Chondrocyte (in vitro differentiated cells): ENCODE measurements at regions not wholly inside any gene's neighbourhood (a gene's known extent, or its start where the extent isn't known, plus 50 kb on each side); places are given as distances from the start of the nearest gene placed in this dataset.

Experiments used
- DNase-seq: peaks from one replicate; pipeline ENCODE4 v3.0.0; 2021; ENCODE audit warnings: mixed read lengths, low spot score
- H3K27ac Mint-ChIP-seq: one replicate; pipeline ENCODE4 v1.8.0; 2021; ENCODE audit warnings: mild to moderate bottlenecking, moderate library complexity, mixed read lengths; ENCODE audit not compliant: unreplicated experiment
- H3K27me3 Mint-ChIP-seq: 2 replicates; pipeline ENCODE4 v1.8.0; 2021; ENCODE audit warnings: low read depth, mixed read lengths
- H3K36me3 Mint-ChIP-seq: 2 replicates; pipeline ENCODE4 v1.8.0; 2021; ENCODE audit warnings: low read depth, mixed read lengths
- H3K4me1 Mint-ChIP-seq: 2 replicates; pipeline ENCODE4 v1.8.0; 2021; ENCODE audit warnings: low read depth, mild to moderate bottlenecking, mixed read lengths
- H3K4me3 Mint-ChIP-seq: one replicate; pipeline ENCODE4 v1.8.0; 2021; ENCODE audit warnings: mild to moderate bottlenecking, moderate library complexity, mixed read lengths; ENCODE audit not compliant: unreplicated experiment
- H3K9me3 Mint-ChIP-seq: 2 replicates; pipeline ENCODE4 v1.8.0; 2021; ENCODE audit warnings: low read depth, mixed read lengths
- CTCF ChIP-seq: fragments of 200-600 bp; sonication (generic); IDR thresholded peaks from 2 replicates; pipeline ENCODE4 v1.5.0; 2021; ENCODE audit warnings: antibody characterized with exemption, mild to moderate bottlenecking, moderate library complexity

- Mint-ChIP-seq H3K27ac (peak overlapping the region; percentile 73), H3K27me3 (no peaks in the 10 kb centered on the region), H3K4me3 (no peak overlapping the region), H3K9me3 (peaks cover 6% of the 10 kb centered on the region), H3K4me1 (peaks cover 6% of the 10 kb centered on the region), H3K36me3 (no peaks in the 10 kb centered on the region)
- no peak for DNase-seq
- no peak for TF ChIP-seq CTCF
Observed at GRCh38 chr4:32858971-32859370, 2138.8 kb downstream of the PCDH7 start.

GRCh38 chr4:32864713-32865351, 2144.7 kb downstream of the PCDH7 start:
- Mint-ChIP-seq H3K27me3 (no peaks in the 10 kb centered on the region), H3K27ac (no peak overlapping the region), H3K36me3 (no peaks in the 10 kb centered on the region), H3K4me1 (no peaks in the 10 kb centered on the region), H3K4me3 (no peak overlapping the region), H3K9me3 (no peaks in the 10 kb centered on the region)
- no peak for TF ChIP-seq CTCF
- no peak for DNase-seq

- TF ChIP-seq CTCF = no peak
- Mint-ChIP-seq H3K36me3 (no peaks in the 10 kb centered on the region), H3K4me3 (no peak overlapping the region), H3K27ac (no peak overlapping the region), H3K4me1 (no peaks in the 10 kb centered on the region), H3K27me3 (no peaks in the 10 kb centered on the region), H3K9me3 (peaks cover 7% of the 10 kb centered on the region)
- no peak for DNase-seq
Observed at GRCh38 chr4:32876546-32876945, 2156.4 kb downstream of the PCDH7 start.

- TF ChIP-seq CTCF = no peak
Observed at GRCh38 chr4:32879913-32880312, 2159.7 kb downstream of the PCDH7 start.

GRCh38 chr4:32884198-32884597, 2164.0 kb downstream of the PCDH7 start:
- no peak overlapping the region for H3K27ac Mint-ChIP-seq
- no peaks in the 10 kb centered on the region for H3K36me3 Mint-ChIP-seq
- peaks cover 6% of the 10 kb centered on the region for H3K4me1 Mint-ChIP-seq
- DNase-seq = no peak
- H3K9me3 Mint-ChIP-seq = no peaks in the 10 kb centered on the region
- no peak overlapping the region for H3K4me3 Mint-ChIP-seq
- no peak for TF ChIP-seq CTCF
- no peaks in the 10 kb centered on the region for H3K27me3 Mint-ChIP-seq

More at GRCh38 chr4:32879913-32880312, 2159.7 kb downstream of the PCDH7 start:
- Mint-ChIP-seq H3K9me3 (no peaks in the 10 kb centered on the region), H3K27ac (no peak overlapping the region), H3K36me3 (no peaks in the 10 kb centered on the region), H3K4me1 (peaks cover 6% of the 10 kb centered on the region), H3K4me3 (no peak overlapping the region), H3K27me3 (no peaks in the 10 kb centered on the region)
- DNase-seq = no peak
